IMR-90 (cell line): ENCODE measurements at regions not wholly inside any gene's neighbourhood (a gene's known extent, or its start where the extent isn't known, plus 50 kb on each side); places are given as distances from the start of the nearest gene placed in this dataset.

Experiments used
- ATAC-seq: fragments of 200-7000 bp; cut with Tn5 transposase; 2 replicates; pipeline ENCODE4 v1.9.1; 2020; ENCODE audit warnings: low read depth, mild to moderate bottlenecking, moderate library complexity
- BruUV-seq: library from RNA; stranded (reverse); fragments of 400-500 nt; replicated peaks from 2 replicates; lab custom pipeline; 2021; lab: Mats Ljungman, UMichigan
- CTCF ChIA-PET: fragments of 300-600 bp; formaldehyde crosslinking; extraction: SDS; loops from one replicate; lab custom pipeline; 2021; ENCODE audit warnings: antibody characterized with exemption; lab: Yijun Ruan, JAX
- POLR2A ChIA-PET: fragments of 300-600 bp; sonication (Branson Sonifier 250); formaldehyde crosslinking; loops from one replicate; lab custom pipeline; 2022; ENCODE audit warnings: antibody characterized with exemption; ENCODE audit not compliant: unreplicated experiment; lab: Charles Lee
- DNase-seq: peaks from one replicate; pipeline ENCODE4 v3.0.0; 2013
- H2AFZ ChIP-seq: replicated peaks from 2 replicates; pipeline ENCODE3; 2013; ENCODE audit warnings: low read length, mild to moderate bottlenecking; ENCODE audit not compliant: poor library complexity
- H2AK5ac ChIP-seq: 2 replicates; pipeline ENCODE4 v1.6.1; 2013; ENCODE audit warnings: low read depth, low read length, inconsistent platforms
- H2AK9ac ChIP-seq: replicated peaks from 2 replicates; pipeline ENCODE3; 2013; ENCODE audit warnings: mild to moderate bottlenecking, low read depth, low read length, moderate library complexity; ENCODE audit not compliant: poor library complexity
- H2BK120ac ChIP-seq: 2 replicates; pipeline ENCODE4 v1.6.1; 2013; ENCODE audit warnings: low read depth, low read length, inconsistent platforms
- H2BK15ac ChIP-seq: 3 replicates; pipeline ENCODE4 v1.6.1; 2013; ENCODE audit warnings: low read depth, low read length, inconsistent platforms
- H2BK20ac ChIP-seq: 2 replicates; pipeline ENCODE4 v1.6.1; 2013; ENCODE audit warnings: low read depth, mild to moderate bottlenecking, inconsistent platforms, low read length, moderate library complexity
- H2BK5ac ChIP-seq: 2 replicates; pipeline ENCODE4 v1.6.1; 2013; ENCODE audit warnings: mild to moderate bottlenecking, low read depth, low read length, inconsistent platforms; ENCODE audit not compliant: poor library complexity, severe bottlenecking
- H3K14ac ChIP-seq: replicated peaks from 2 replicates; pipeline ENCODE4 v1.6.1; 2013; ENCODE audit warnings: low read depth, low read length, inconsistent platforms
- H3K18ac ChIP-seq: 2 replicates; pipeline ENCODE4 v1.6.1; 2013; ENCODE audit warnings: low read depth, low read length, control low read depth
- H3K23ac ChIP-seq: 2 replicates; pipeline ENCODE4 v1.6.1; 2013; ENCODE audit warnings: low read depth, low read length, inconsistent platforms
- H3K27ac ChIP-seq: 2 replicates; pipeline ENCODE4 v1.5.1; 2013; ENCODE audit warnings: mild to moderate bottlenecking, control low read depth, low read length; ENCODE audit not compliant: insufficient read depth
- H3K27me3 ChIP-seq: 2 replicates; pipeline ENCODE4 v1.6.1; 2013; ENCODE audit warnings: low read length; ENCODE audit not compliant: control insufficient read depth, insufficient read depth
- H3K36me3 ChIP-seq: 2 replicates; pipeline ENCODE4 v1.6.1; 2013; ENCODE audit warnings: low read length, mixed read lengths; ENCODE audit not compliant: control insufficient read depth, insufficient read depth
- H3K4ac ChIP-seq: 2 replicates; pipeline ENCODE4 v1.6.1; 2013; ENCODE audit warnings: low read depth, low read length, inconsistent platforms
- H3K4me1 ChIP-seq: 2 replicates; pipeline ENCODE4 v1.6.1; 2013; ENCODE audit warnings: low read length, mixed read lengths; ENCODE audit not compliant: control insufficient read depth, insufficient read depth
- H3K4me2 ChIP-seq: 2 replicates; pipeline ENCODE4 v1.6.1; 2013; ENCODE audit warnings: low read depth, mild to moderate bottlenecking, control low read depth, low read length, moderate library complexity
- H3K4me3 ChIP-seq: 2 replicates; pipeline ENCODE4 v1.5.1; 2013; ENCODE audit warnings: low read depth, mild to moderate bottlenecking, control low read depth, low read length, moderate library complexity; ENCODE audit not compliant: insufficient read depth
- H3K56ac ChIP-seq: 2 replicates; pipeline ENCODE4 v1.6.1; 2013; ENCODE audit warnings: low read length, inconsistent platforms; ENCODE audit not compliant: insufficient read depth; ENCODE audit errors: extremely low read depth
- H3K79me1 ChIP-seq, 2 experiments: 2 replicates each; pipeline ENCODE4 v1.6.1; 2013; ENCODE audit warnings: low read length in 2 of 2, inconsistent platforms in 1 of 2, low read depth in 1 of 2
- H3K9ac ChIP-seq: 2 replicates; pipeline ENCODE4 v1.6.1; 2013; ENCODE audit warnings: low read depth, low read length, control low read depth
- H3K9me1 ChIP-seq: 2 replicates; pipeline ENCODE4 v1.6.1; 2013; ENCODE audit warnings: low read length, inconsistent platforms; ENCODE audit not compliant: insufficient read depth
- H3K9me3 ChIP-seq: 2 replicates; pipeline ENCODE4 v1.6.1; 2013; ENCODE audit warnings: low read length; ENCODE audit not compliant: control insufficient read depth, insufficient read depth
- H4K20me1 ChIP-seq: 2 replicates; pipeline ENCODE4 v1.6.1; 2013; ENCODE audit warnings: low read length, inconsistent platforms; ENCODE audit not compliant: insufficient read depth
- H4K5ac ChIP-seq: 2 replicates; pipeline ENCODE4 v1.6.1; 2013; ENCODE audit warnings: mild to moderate bottlenecking, low read depth, low read length, control low read depth
- H4K8ac ChIP-seq, 2 experiments: 2 replicates each; pipeline ENCODE4 v1.6.1; 2013; ENCODE audit warnings: low read depth in 2 of 2, low read length in 2 of 2, control low read depth in 1 of 2, inconsistent platforms in 1 of 2
- H4K91ac ChIP-seq: 2 replicates; pipeline ENCODE4 v1.6.1; 2013; ENCODE audit warnings: low read depth, low read length, inconsistent platforms; ENCODE audit not compliant: insufficient read depth
- MXI1 ChIP-seq: IDR thresholded peaks from 2 replicates; pipeline ENCODE4 v1.6.1; 2012; ENCODE audit warnings: low read depth, mild to moderate bottlenecking, low read length, moderate library complexity, borderline replicate concordance
- POLR2A ChIP-seq: IDR thresholded peaks from 2 replicates; pipeline ENCODE4 v1.6.1; 2012; ENCODE audit warnings: mild to moderate bottlenecking, low read depth, low read length
- WGBS, 2 experiments: methylation state at CpG; one replicate each; pipeline versions ENCODE4 v1.1.5 to v1.1.7; 2013; ENCODE audit warnings: missing lambda C conversion rate in 2 of 2; ENCODE audit not compliant: insufficient read length in 1 of 2; ENCODE audit errors: extremely low coverage in 2 of 2; 5-methylcytosine and 5-hydroxymethylcytosine counted together
- dilution Hi-C: fragments of 300-500 bp; cut with HindIII; formaldehyde crosslinking; loops from one replicate; pipeline ENCODE4 v1.14.3; 2018; ENCODE audit warnings: low sequenced_read_pairs; ENCODE audit not compliant: unreplicated experiment
- in situ Hi-C: fragments of 300-500 bp; cut with MboI; formaldehyde crosslinking; loops from 3 replicates; pipeline ENCODE4 v1.14.3; 2019; ENCODE audit warnings: low sequenced_read_pairs, inconsistent platforms, mixed read lengths
- intact Hi-C: fragments of 100-400 bp; cut with micrococcal nuclease; formaldehyde crosslinking; loops from 2 replicates; pipeline ENCODE4 v1.10.0; 2022

- ChIA-PET POLR2A (no interaction called here), CTCF (no interaction called here)
- Histone ChIP-seq H2AK5ac (no peak overlapping the region), H4K8ac (no peak overlapping the region), H4K91ac (no peak overlapping the region), H2BK120ac (no peak overlapping the region), H3K36me3 (no peaks in the 10 kb centered on the region), H3K23ac (no peak overlapping the region), H4K20me1 (no peaks in the 10 kb centered on the region), H3K27me3 (no peaks in the 10 kb centered on the region), H2AFZ (no peak overlapping the region), H2BK20ac (no peak overlapping the region), H3K4me3 (no peak overlapping the region), H2BK15ac (no peak overlapping the region), H3K56ac (no peak overlapping the region), H2AK9ac (no peak overlapping the region), H3K14ac (no peak overlapping the region), H3K4me1 (no peaks in the 10 kb centered on the region), H2BK5ac (no peak overlapping the region), H3K4me2 (no peak overlapping the region), H3K18ac (no peak overlapping the region), H3K9ac (no peak overlapping the region), H4K5ac (no peak overlapping the region), H3K9me1 (no peaks in the 10 kb centered on the region), H3K79me1 (no peaks in the 10 kb centered on the region), H3K27ac (no peak overlapping the region), H3K9me3 (no peaks in the 10 kb centered on the region), H3K4ac (no peak overlapping the region)
- dilution Hi-C loops (no loop called here), in situ Hi-C loops (no loop called here), intact Hi-C loops (no loop called here)
- BruUV-seq, result no TSS peak
- WGBS, 2 experiments, result no CpG with 5 or more reads among the region's 2 CpGs
- ATAC-seq (no peak), DNase-seq (no peak)
- TF ChIP-seq POLR2A, result no peak
- TF ChIP-seq MXI1, result no peak
Observed at GRCh38 chr3:145557405-145557804, 603.6 kb downstream of the PLOD2 start.
